SK-N-SH (cell line): ENCODE measurements at regions not wholly inside any gene's neighbourhood (a gene's known extent, or its start where the extent isn't known, plus 50 kb on each side); places are given as distances from the start of the nearest gene placed in this dataset.
A peak's percentile ranks its signal among the peaks of the same experiment; 100 is the strongest.

Source experiments
- CTCF ChIA-PET: fragments of 300-600, 350-600 bp; formaldehyde crosslinking; extraction: SDS; loops from one replicate; lab custom pipeline; 2021; lab: Yijun Ruan, JAX
- POLR2A ChIA-PET: fragments of 350-600 bp; sonication (Branson Sonifier 250); formaldehyde crosslinking; extraction: SDS; loops from one replicate; lab custom pipeline; 2020; ENCODE audit warnings: antibody characterized with exemption, inconsistent platforms; lab: Yijun Ruan, JAX
- DNase-seq: peaks from one replicate; pipeline ENCODE4 v3.0.0; 2012
- H2AFZ ChIP-seq: fragments of 200-600 bp; sonication (generic); 2 replicates; pipeline ENCODE4 v1.8.1; 2016; ENCODE audit warnings: antibody characterized with exemption, mild to moderate bottlenecking, low read depth
- H3F3A ChIP-seq: fragments of 200-600 bp; sonication (generic); replicated peaks from 2 replicates; pipeline ENCODE3; 2016; ENCODE audit warnings: antibody characterized with exemption, mild to moderate bottlenecking; ENCODE audit not compliant: insufficient read depth
- H3K27ac ChIP-seq, 2 experiments: fragments of 200-500 bp in 1 of 2; fragments of 200-600 bp in 1 of 2; sonication (Bioruptor generic) in 1 of 2; sonication (generic), shearing (Covaris generic) in 1 of 2; 2 replicates each; pipeline versions ENCODE4 v1.5.1 to v1.6.1; 2014 to 2016; ENCODE audit warnings: low read depth in 2 of 2, inconsistent platforms in 1 of 2, low read length in 1 of 2, mild to moderate bottlenecking in 1 of 2, mixed read lengths in 1 of 2
- H3K27me3 ChIP-seq: fragments of 200-600 bp; sonication (generic), shearing (Covaris generic); 2 replicates; pipeline ENCODE4 v1.6.1; 2016; ENCODE audit warnings: mixed run types; ENCODE audit not compliant: insufficient read depth
- H3K36me3 ChIP-seq, 2 experiments: fragments of 200-500 bp in 1 of 2; fragments of 200-600 bp in 1 of 2; sonication (Bioruptor generic) in 1 of 2; sonication (generic) in 1 of 2; replicated peaks in 1 of 2; 2 replicates each; pipeline versions ENCODE3 to v1.5.1; 2014 to 2016; ENCODE audit warnings: low read length in 1 of 2, mild to moderate bottlenecking in 1 of 2; ENCODE audit not compliant: insufficient read depth in 2 of 2, control insufficient read depth in 1 of 2
- H3K4me1 ChIP-seq, 2 experiments: fragments of 200-500 bp in 1 of 2; fragments of 200-600 bp in 1 of 2; sonication (Bioruptor generic) in 1 of 2; sonication (generic), shearing (Covaris generic) in 1 of 2; 2 replicates each; pipeline versions ENCODE4 v1.5.1 to v1.6.1; 2014 to 2016; ENCODE audit warnings: low read depth in 1 of 2, low read length in 1 of 2, mixed run types in 1 of 2; ENCODE audit not compliant: insufficient read depth in 2 of 2, control insufficient read depth in 1 of 2
- H3K4me2 ChIP-seq: fragments of 200-600 bp; sonication (generic), shearing (Covaris generic); 2 replicates; pipeline ENCODE4 v1.6.1; 2017; ENCODE audit warnings: mixed run types
- H3K4me3 ChIP-seq, 2 experiments: fragments of 200-500 bp in 1 of 2; fragments of 200-600 bp in 1 of 2; sonication (Bioruptor generic) in 1 of 2; sonication (generic), shearing (Covaris generic) in 1 of 2; 2 replicates each; pipeline versions ENCODE4 v1.5.1 to v1.8.1; 2014 to 2016; ENCODE audit warnings: low read depth in 2 of 2, inconsistent platforms in 1 of 2, low read length in 1 of 2, mild to moderate bottlenecking in 1 of 2, mixed read lengths in 1 of 2, moderate library complexity in 1 of 2
- H3K79me2 ChIP-seq: fragments of 200-600 bp; sonication (generic); 2 replicates; pipeline ENCODE4 v1.8.1; 2017; ENCODE audit warnings: mild to moderate bottlenecking; ENCODE audit not compliant: insufficient read depth
- H3K9ac ChIP-seq: fragments of 200-600 bp; sonication (generic); 2 replicates; pipeline ENCODE4 v1.6.1; 2017; ENCODE audit warnings: mixed run types
- H3K9me2 ChIP-seq: fragments of 200-600 bp; sonication (generic); 2 replicates; pipeline ENCODE4 v1.6.1; 2017; ENCODE audit warnings: mixed run types
- H3K9me3 ChIP-seq: fragments of 200-600 bp; sonication (generic); 2 replicates; pipeline ENCODE4 v1.6.1; 2017; ENCODE audit warnings: mixed run types, mild to moderate bottlenecking, moderate library complexity
- H4K20me1 ChIP-seq: fragments of 200-600 bp; sonication (generic); 2 replicates; pipeline ENCODE4 v1.6.1; 2017; ENCODE audit warnings: mild to moderate bottlenecking, mixed run types; ENCODE audit not compliant: insufficient read depth
- ELF1 ChIP-seq: IDR thresholded peaks from 2 replicates; pipeline ENCODE4 v1.4.0; 2012
- EZH2phosphoT487 ChIP-seq: fragments of 200-600 bp; sonication (generic); IDR thresholded peaks from 2 replicates; pipeline ENCODE4 v1.6.1; 2017; ENCODE audit warnings: low read depth, mixed run types, mild to moderate bottlenecking, antibody characterized with exemption, moderate library complexity, borderline replicate concordance
- FOXJ3 ChIP-seq: sonication (generic); formaldehyde crosslinking; IDR thresholded peaks from 2 replicates; pipeline ENCODE4 v1.5.1; 2020; ENCODE audit warnings: mild to moderate bottlenecking, missing genetic modification reagents
- FOXM1 ChIP-seq: IDR thresholded peaks from 2 replicates; pipeline ENCODE4 v1.4.0; 2012; ENCODE audit warnings: low read depth, mild to moderate bottlenecking
- MEF2A ChIP-seq: IDR thresholded peaks from 2 replicates; pipeline ENCODE4 v1.4.0; 2012; ENCODE audit warnings: low read depth, borderline replicate concordance
- MXI1 ChIP-seq: IDR thresholded peaks from 2 replicates; pipeline ENCODE4 v1.6.1; 2012; ENCODE audit warnings: mild to moderate bottlenecking, low read depth, low read length, improper control_type of control experiment
- NFIC ChIP-seq: IDR thresholded peaks from 2 replicates; pipeline ENCODE4 v1.4.0; 2012; ENCODE audit warnings: borderline replicate concordance
- NRF1 ChIP-seq: IDR thresholded peaks from 2 replicates; pipeline ENCODE4 v1.6.1; 2012; ENCODE audit warnings: low read depth, mild to moderate bottlenecking, low read length
- POLR2AphosphoS5 ChIP-seq: IDR thresholded peaks from 2 replicates; pipeline ENCODE4 v1.6.1; 2012; ENCODE audit warnings: low read depth, low read length
- RCOR1 ChIP-seq: fragments of 150-350 bp; IDR thresholded peaks from 2 replicates; pipeline ENCODE4 v1.6.1; 2017; ENCODE audit warnings: antibody characterized with exemption, low read length
- RFX5 ChIP-seq: IDR thresholded peaks from 2 replicates; pipeline ENCODE4 v1.6.1; 2012; ENCODE audit warnings: mild to moderate bottlenecking, improper control_type of control experiment, low read length
- RXRA ChIP-seq: IDR thresholded peaks from 2 replicates; pipeline ENCODE4 v1.4.0; 2012; ENCODE audit warnings: low read depth, mild to moderate bottlenecking, borderline replicate concordance
- SIN3A ChIP-seq: IDR thresholded peaks from 2 replicates; pipeline ENCODE4 v1.6.1; 2012; ENCODE audit warnings: low read depth, mild to moderate bottlenecking, low read length, moderate library complexity, borderline replicate concordance
- TAF1 ChIP-seq: IDR thresholded peaks from 2 replicates; pipeline ENCODE4 v1.6.1; 2012; ENCODE audit warnings: low read depth, mild to moderate bottlenecking, low read length, moderate library complexity, borderline replicate concordance
- YY1 ChIP-seq: IDR thresholded peaks from 2 replicates; pipeline ENCODE4 v1.4.0; 2012; ENCODE audit warnings: low read depth, mild to moderate bottlenecking
- WGBS: methylation state at CpG from one replicate; pipeline ENCODE4 v1.1.6; 2017; ENCODE audit warnings: low lambda C conversion rate; 5-methylcytosine and 5-hydroxymethylcytosine counted together
- TF ChIP-seq, protein P1 (sequence below): IDR thresholded peaks from 2 replicates; pipeline ENCODE4 v1.4.0; 2012; ENCODE audit warnings: low read depth, borderline replicate concordance
- TF ChIP-seq, protein P2 (sequence below): IDR thresholded peaks from 2 replicates; pipeline ENCODE4 v1.4.0; 2012; ENCODE audit warnings: low read depth
- TF ChIP-seq, protein P3 (sequence below): fragments of 200-600 bp; sonication (generic); IDR thresholded peaks from 2 replicates; pipeline ENCODE4 v1.6.1; 2017; ENCODE audit warnings: antibody characterized with exemption, mild to moderate bottlenecking, moderate library complexity
- TF ChIP-seq, protein P4 (sequence below): fragments of 150-350 bp; IDR thresholded peaks from 2 replicates; pipeline ENCODE4 v1.6.1; 2017; ENCODE audit warnings: antibody characterized with exemption, low read length, low read depth, borderline replicate concordance
- TF ChIP-seq, protein P5 (sequence below): IDR thresholded peaks from 2 replicates; pipeline ENCODE4 v1.6.1; 2012; ENCODE audit warnings: mild to moderate bottlenecking, low read depth, low read length, moderate library complexity

DNA sequence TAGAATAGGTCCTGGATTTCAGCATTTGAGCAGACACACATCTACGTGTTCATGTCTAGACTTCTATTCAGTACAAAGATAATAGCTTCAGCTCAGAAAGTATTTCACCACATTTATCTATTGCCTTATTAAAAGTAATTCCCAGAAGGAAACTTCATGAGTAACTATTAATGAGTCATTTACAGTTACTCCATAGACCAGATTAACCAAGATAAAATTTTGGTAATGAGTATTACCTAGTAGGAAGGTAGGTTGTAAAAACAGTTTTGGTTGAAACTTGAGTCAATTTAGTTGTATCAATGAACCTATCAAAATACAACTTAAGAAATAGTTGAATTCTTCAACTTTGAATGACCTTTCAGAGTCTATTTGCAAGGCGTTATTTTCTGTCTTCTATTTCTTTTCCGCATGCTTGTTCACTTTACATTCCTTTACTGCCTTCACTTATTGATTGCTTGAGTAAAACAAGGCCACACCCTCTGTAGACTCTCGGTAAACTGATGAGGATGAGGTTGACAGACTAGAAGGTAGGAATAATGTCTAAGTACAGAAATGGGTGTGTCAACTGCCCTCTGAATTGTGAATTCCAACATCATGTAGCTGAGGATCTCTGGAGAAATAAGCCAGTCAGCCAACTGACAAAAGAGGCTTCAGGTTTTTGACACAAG lies 1165.6 kb upstream of the ZEB2 start:
- no peaks in the 10 kb centered on the region for H3F3A ChIP-seq
- no peaks in the 10 kb centered on the region for H3K79me2 ChIP-seq
- 80% methylated on average over 4 of the region's 4 CpGs for WGBS
- no peak overlapping the region for H3K4me3 ChIP-seq
- peaks cover 0 to 7% of the 10 kb centered on the region in 2 experiments; a peak in 1 of 4 replicates for H3K4me1 ChIP-seq
- POLR2A ChIA-PET: no interaction called here
- H3K4me2 ChIP-seq: no peak overlapping the region
- H3K9me3 ChIP-seq: no peaks in the 10 kb centered on the region
- H3K27me3 ChIP-seq: no peaks in the 10 kb centered on the region
- no peak for DNase-seq
- no peaks in the 10 kb centered on the region for H3K36me3 ChIP-seq
- H3K9me2 ChIP-seq: no peaks in the 10 kb centered on the region
- no peak overlapping the region for H2AFZ ChIP-seq
- H3K27ac ChIP-seq: no peak overlapping the region
- TF ChIP-seq EZH2phosphoT487: no peak
- TF ChIP-seq FOXJ3 (CRISPR knock-in tag): no peak
- H3K9ac ChIP-seq: no peak overlapping the region
- CTCF ChIA-PET: no interaction called here
- no peaks in the 10 kb centered on the region for H4K20me1 ChIP-seq

DNA sequence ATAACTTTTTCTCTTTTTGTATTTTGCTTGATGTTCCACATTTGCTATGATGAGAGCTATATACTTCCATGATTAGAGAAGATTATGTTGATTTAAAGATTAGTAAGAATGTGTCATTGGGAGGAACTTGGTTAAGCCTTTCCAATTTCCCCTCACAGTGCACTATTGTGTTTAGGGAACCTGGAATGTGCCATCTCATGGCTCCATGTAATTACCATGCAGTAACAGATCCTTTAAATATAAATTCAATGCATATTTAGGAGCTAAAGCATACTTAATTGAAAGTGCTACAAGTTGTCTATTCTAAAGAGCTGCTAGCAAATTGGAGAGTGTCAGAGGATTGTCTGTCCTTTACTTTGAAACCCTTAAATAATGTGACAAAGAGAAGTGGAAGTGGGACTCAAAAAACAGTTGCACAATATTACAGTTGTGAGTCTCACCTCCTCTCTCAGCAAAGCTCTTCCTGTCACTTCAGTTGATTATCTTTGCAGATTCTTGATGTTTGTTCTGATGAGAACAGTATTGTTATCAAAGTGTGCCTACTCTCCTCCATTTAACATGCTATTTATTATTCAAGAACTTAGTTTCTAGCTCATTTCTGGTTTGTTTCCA lies 1162.7 kb upstream of the ZEB2 start:
- TF ChIP-seq MXI1 (no peak), EZH2phosphoT487 (no peak), TAF1 (no peak), POLR2AphosphoS5 (no peak), MEF2A (no peak), RXRA (no peak), YY1 (no peak), SIN3A (no peak), FOXM1 (no peak), RCOR1 (no peak), FOXJ3 (CRISPR knock-in tag) (no peak), NRF1 (no peak), ELF1 (no peak), RFX5 (no peak), NFIC (no peak)
- TF ChIP-seq, protein P1, sequence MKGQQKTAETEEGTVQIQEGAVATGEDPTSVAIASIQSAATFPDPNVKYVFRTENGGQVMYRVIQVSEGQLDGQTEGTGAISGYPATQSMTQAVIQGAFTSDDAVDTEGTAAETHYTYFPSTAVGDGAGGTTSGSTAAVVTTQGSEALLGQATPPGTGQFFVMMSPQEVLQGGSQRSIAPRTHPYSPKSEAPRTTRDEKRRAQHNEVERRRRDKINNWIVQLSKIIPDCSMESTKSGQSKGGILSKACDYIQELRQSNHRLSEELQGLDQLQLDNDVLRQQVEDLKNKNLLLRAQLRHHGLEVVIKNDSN: no peak
- TF ChIP-seq, protein P2, sequence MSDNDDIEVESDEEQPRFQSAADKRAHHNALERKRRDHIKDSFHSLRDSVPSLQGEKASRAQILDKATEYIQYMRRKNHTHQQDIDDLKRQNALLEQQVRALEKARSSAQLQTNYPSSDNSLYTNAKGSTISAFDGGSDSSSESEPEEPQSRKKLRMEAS: no peak
- TF ChIP-seq, protein P3, sequence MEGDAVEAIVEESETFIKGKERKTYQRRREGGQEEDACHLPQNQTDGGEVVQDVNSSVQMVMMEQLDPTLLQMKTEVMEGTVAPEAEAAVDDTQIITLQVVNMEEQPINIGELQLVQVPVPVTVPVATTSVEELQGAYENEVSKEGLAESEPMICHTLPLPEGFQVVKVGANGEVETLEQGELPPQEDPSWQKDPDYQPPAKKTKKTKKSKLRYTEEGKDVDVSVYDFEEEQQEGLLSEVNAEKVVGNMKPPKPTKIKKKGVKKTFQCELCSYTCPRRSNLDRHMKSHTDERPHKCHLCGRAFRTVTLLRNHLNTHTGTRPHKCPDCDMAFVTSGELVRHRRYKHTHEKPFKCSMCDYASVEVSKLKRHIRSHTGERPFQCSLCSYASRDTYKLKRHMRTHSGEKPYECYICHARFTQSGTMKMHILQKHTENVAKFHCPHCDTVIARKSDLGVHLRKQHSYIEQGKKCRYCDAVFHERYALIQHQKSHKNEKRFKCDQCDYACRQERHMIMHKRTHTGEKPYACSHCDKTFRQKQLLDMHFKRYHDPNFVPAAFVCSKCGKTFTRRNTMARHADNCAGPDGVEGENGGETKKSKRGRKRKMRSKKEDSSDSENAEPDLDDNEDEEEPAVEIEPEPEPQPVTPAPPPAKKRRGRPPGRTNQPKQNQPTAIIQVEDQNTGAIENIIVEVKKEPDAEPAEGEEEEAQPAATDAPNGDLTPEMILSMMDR: no peak
- TF ChIP-seq, protein P4, sequence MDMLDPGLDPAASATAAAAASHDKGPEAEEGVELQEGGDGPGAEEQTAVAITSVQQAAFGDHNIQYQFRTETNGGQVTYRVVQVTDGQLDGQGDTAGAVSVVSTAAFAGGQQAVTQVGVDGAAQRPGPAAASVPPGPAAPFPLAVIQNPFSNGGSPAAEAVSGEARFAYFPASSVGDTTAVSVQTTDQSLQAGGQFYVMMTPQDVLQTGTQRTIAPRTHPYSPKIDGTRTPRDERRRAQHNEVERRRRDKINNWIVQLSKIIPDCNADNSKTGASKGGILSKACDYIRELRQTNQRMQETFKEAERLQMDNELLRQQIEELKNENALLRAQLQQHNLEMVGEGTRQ: no peak
- TF ChIP-seq, protein P5, sequence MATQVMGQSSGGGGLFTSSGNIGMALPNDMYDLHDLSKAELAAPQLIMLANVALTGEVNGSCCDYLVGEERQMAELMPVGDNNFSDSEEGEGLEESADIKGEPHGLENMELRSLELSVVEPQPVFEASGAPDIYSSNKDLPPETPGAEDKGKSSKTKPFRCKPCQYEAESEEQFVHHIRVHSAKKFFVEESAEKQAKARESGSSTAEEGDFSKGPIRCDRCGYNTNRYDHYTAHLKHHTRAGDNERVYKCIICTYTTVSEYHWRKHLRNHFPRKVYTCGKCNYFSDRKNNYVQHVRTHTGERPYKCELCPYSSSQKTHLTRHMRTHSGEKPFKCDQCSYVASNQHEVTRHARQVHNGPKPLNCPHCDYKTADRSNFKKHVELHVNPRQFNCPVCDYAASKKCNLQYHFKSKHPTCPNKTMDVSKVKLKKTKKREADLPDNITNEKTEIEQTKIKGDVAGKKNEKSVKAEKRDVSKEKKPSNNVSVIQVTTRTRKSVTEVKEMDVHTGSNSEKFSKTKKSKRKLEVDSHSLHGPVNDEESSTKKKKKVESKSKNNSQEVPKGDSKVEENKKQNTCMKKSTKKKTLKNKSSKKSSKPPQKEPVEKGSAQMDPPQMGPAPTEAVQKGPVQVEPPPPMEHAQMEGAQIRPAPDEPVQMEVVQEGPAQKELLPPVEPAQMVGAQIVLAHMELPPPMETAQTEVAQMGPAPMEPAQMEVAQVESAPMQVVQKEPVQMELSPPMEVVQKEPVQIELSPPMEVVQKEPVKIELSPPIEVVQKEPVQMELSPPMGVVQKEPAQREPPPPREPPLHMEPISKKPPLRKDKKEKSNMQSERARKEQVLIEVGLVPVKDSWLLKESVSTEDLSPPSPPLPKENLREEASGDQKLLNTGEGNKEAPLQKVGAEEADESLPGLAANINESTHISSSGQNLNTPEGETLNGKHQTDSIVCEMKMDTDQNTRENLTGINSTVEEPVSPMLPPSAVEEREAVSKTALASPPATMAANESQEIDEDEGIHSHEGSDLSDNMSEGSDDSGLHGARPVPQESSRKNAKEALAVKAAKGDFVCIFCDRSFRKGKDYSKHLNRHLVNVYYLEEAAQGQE: no peak
- no peaks in the 10 kb centered on the region for H3F3A ChIP-seq
- H4K20me1 ChIP-seq: no peaks in the 10 kb centered on the region
- no peaks in the 10 kb centered on the region for H3K36me3 ChIP-seq
- no peak overlapping the region for H3K9ac ChIP-seq
- no peak for DNase-seq
- ChIA-PET POLR2A (no interaction called here), CTCF (no interaction called here)
- H3K9me2 ChIP-seq: no peaks in the 10 kb centered on the region
- H3K27me3 ChIP-seq: no peaks in the 10 kb centered on the region
- peak overlapping the region; percentile 48; the same call in 1 of the 2 replicates for H2AFZ ChIP-seq
- no peak overlapping the region for H3K4me2 ChIP-seq
- no peak overlapping the region for H3K27ac ChIP-seq
- H3K9me3 ChIP-seq: no peaks in the 10 kb centered on the region
- H3K79me2 ChIP-seq: no peaks in the 10 kb centered on the region
- H3K4me3 ChIP-seq: no peak overlapping the region
- peaks cover 0 to 7% of the 10 kb centered on the region in 2 experiments; a peak in 1 of 4 replicates for H3K4me1 ChIP-seq
